ENCODE measurements at regions not wholly inside any gene's neighbourhood (a gene's known extent, or its start where the extent isn't known, plus 50 kb on each side); places are given as distances from the start of the nearest gene placed in this dataset.
"Not testable (repeated sequence)": the region's sequence is repeated elsewhere in the genome, so short reads cannot be mapped to it uniquely, and the experiment has no call there.

GRCh38 chr21:6521777-6522176, 3999.6 kb upstream of the TPTE start:
- H3K36me3 ChIP-seq (ENCODE audit: control insufficient read depth, insufficient read depth, low read length); H3K4me1 ChIP-seq (ENCODE audit: control insufficient read depth, insufficient read depth, low read length); H3K9me3 ChIP-seq (ENCODE audit: control insufficient read depth, low read length); H3K27me3 ChIP-seq (ENCODE audit: control insufficient read depth, insufficient read depth, low read length, poor library complexity, severe bottlenecking); H3K4me3 ChIP-seq (ENCODE audit: insufficient read depth, low read depth, low read length); H3K27ac ChIP-seq (ENCODE audit: insufficient read depth, low read depth, low read length, poor library complexity, severe bottlenecking): not testable (repeated sequence)
- WGBS, 2 experiments = no CpG with 5 or more reads among the region's 7 CpGs

- no CpG with 5 or more reads among the region's 10 CpGs for WGBS, 2 experiments
- not testable (repeated sequence) for H3K27me3 ChIP-seq (ENCODE audit: control insufficient read depth, insufficient read depth, low read length, poor library complexity, severe bottlenecking); H3K36me3 ChIP-seq (ENCODE audit: control insufficient read depth, insufficient read depth, low read length); H3K27ac ChIP-seq (ENCODE audit: insufficient read depth, low read depth, low read length, poor library complexity, severe bottlenecking); H3K4me3 ChIP-seq (ENCODE audit: insufficient read depth, low read depth, low read length); H3K4me1 ChIP-seq (ENCODE audit: control insufficient read depth, insufficient read depth, low read length); H3K9me3 ChIP-seq (ENCODE audit: control insufficient read depth, low read length)
Measured at GRCh38 chr21:6526213-6526612, 3995.2 kb upstream of the TPTE start.

- not testable (repeated sequence) for H3K4me1 ChIP-seq (ENCODE audit: control insufficient read depth, insufficient read depth, low read length); H3K27me3 ChIP-seq (ENCODE audit: control insufficient read depth, insufficient read depth, low read length, poor library complexity, severe bottlenecking); H3K27ac ChIP-seq (ENCODE audit: insufficient read depth, low read depth, low read length, poor library complexity, severe bottlenecking); H3K4me3 ChIP-seq (ENCODE audit: insufficient read depth, low read depth, low read length); H3K9me3 ChIP-seq (ENCODE audit: control insufficient read depth, low read length); H3K36me3 ChIP-seq (ENCODE audit: control insufficient read depth, insufficient read depth, low read length)
- WGBS, 2 experiments = no CpG with 5 or more reads among the region's 8 CpGs
Measured at GRCh38 chr21:6530655-6531054, 3990.7 kb upstream of the TPTE start.

GRCh38 chr21:6533261-6533660, 3988.1 kb upstream of the TPTE start:
- H3K4me3 ChIP-seq (ENCODE audit: insufficient read depth, low read depth, low read length); H3K27me3 ChIP-seq (ENCODE audit: control insufficient read depth, insufficient read depth, low read length, poor library complexity, severe bottlenecking); H3K36me3 ChIP-seq (ENCODE audit: control insufficient read depth, insufficient read depth, low read length); H3K27ac ChIP-seq (ENCODE audit: insufficient read depth, low read depth, low read length, poor library complexity, severe bottlenecking); H3K4me1 ChIP-seq (ENCODE audit: control insufficient read depth, insufficient read depth, low read length); H3K9me3 ChIP-seq (ENCODE audit: control insufficient read depth, low read length): not testable (repeated sequence)
- no CpG with 5 or more reads among the region's 25 CpGs for WGBS, 2 experiments

GRCh38 chr21:6538320-6538719, 3983.1 kb upstream of the TPTE start:
- not testable (repeated sequence) for H3K27ac ChIP-seq (ENCODE audit: insufficient read depth, low read depth, low read length, poor library complexity, severe bottlenecking); H3K4me3 ChIP-seq (ENCODE audit: insufficient read depth, low read depth, low read length); H3K27me3 ChIP-seq (ENCODE audit: control insufficient read depth, insufficient read depth, low read length, poor library complexity, severe bottlenecking); H3K4me1 ChIP-seq (ENCODE audit: control insufficient read depth, insufficient read depth, low read length); H3K9me3 ChIP-seq (ENCODE audit: control insufficient read depth, low read length); H3K36me3 ChIP-seq (ENCODE audit: control insufficient read depth, insufficient read depth, low read length)
- WGBS, 2 experiments = no CpG with 5 or more reads among the region's 12 CpGs

- H3K4me3 ChIP-seq (ENCODE audit: insufficient read depth, low read depth, low read length); H3K27me3 ChIP-seq (ENCODE audit: control insufficient read depth, insufficient read depth, low read length, poor library complexity, severe bottlenecking); H3K4me1 ChIP-seq (ENCODE audit: control insufficient read depth, insufficient read depth, low read length); H3K27ac ChIP-seq (ENCODE audit: insufficient read depth, low read depth, low read length, poor library complexity, severe bottlenecking); H3K36me3 ChIP-seq (ENCODE audit: control insufficient read depth, insufficient read depth, low read length); H3K9me3 ChIP-seq (ENCODE audit: control insufficient read depth, low read length): not testable (repeated sequence)
- WGBS, 2 experiments = no CpG with 5 or more reads among the region's 7 CpGs
Measured at GRCh38 chr21:6539688-6540087, 3981.7 kb upstream of the TPTE start.

GRCh38 chr21:6541036-6541435, 3980.3 kb upstream of the TPTE start:
- WGBS, 2 experiments = no CpG with 5 or more reads among the region's 11 CpGs
- H3K9me3 ChIP-seq (ENCODE audit: control insufficient read depth, low read length); H3K4me1 ChIP-seq (ENCODE audit: control insufficient read depth, insufficient read depth, low read length); H3K27me3 ChIP-seq (ENCODE audit: control insufficient read depth, insufficient read depth, low read length, poor library complexity, severe bottlenecking); H3K36me3 ChIP-seq (ENCODE audit: control insufficient read depth, insufficient read depth, low read length); H3K27ac ChIP-seq (ENCODE audit: insufficient read depth, low read depth, low read length, poor library complexity, severe bottlenecking); H3K4me3 ChIP-seq (ENCODE audit: insufficient read depth, low read depth, low read length): not testable (repeated sequence)

- no CpG with 5 or more reads among the region's 33 CpGs for WGBS, 2 experiments
- not testable (repeated sequence) for H3K27me3 ChIP-seq (ENCODE audit: control insufficient read depth, insufficient read depth, low read length, poor library complexity, severe bottlenecking); H3K4me1 ChIP-seq (ENCODE audit: control insufficient read depth, insufficient read depth, low read length); H3K27ac ChIP-seq (ENCODE audit: insufficient read depth, low read depth, low read length, poor library complexity, severe bottlenecking); H3K4me3 ChIP-seq (ENCODE audit: insufficient read depth, low read depth, low read length); H3K36me3 ChIP-seq (ENCODE audit: control insufficient read depth, insufficient read depth, low read length); H3K9me3 ChIP-seq (ENCODE audit: control insufficient read depth, low read length)
Measured at GRCh38 chr21:6545288-6545687, 3976.1 kb upstream of the TPTE start.

GRCh38 chr21:6551045-6551444, 3970.3 kb upstream of the TPTE start:
- H3K27me3 ChIP-seq (ENCODE audit: control insufficient read depth, insufficient read depth, low read length, poor library complexity, severe bottlenecking); H3K9me3 ChIP-seq (ENCODE audit: control insufficient read depth, low read length); H3K27ac ChIP-seq (ENCODE audit: insufficient read depth, low read depth, low read length, poor library complexity, severe bottlenecking); H3K36me3 ChIP-seq (ENCODE audit: control insufficient read depth, insufficient read depth, low read length); H3K4me1 ChIP-seq (ENCODE audit: control insufficient read depth, insufficient read depth, low read length); H3K4me3 ChIP-seq (ENCODE audit: insufficient read depth, low read depth, low read length): not testable (repeated sequence)
- WGBS, 2 experiments = no CpG with 5 or more reads among the region's 23 CpGs

- not testable (repeated sequence) for H3K4me1 ChIP-seq (ENCODE audit: control insufficient read depth, insufficient read depth, low read length); H3K27me3 ChIP-seq (ENCODE audit: control insufficient read depth, insufficient read depth, low read length, poor library complexity, severe bottlenecking); H3K4me3 ChIP-seq (ENCODE audit: insufficient read depth, low read depth, low read length); H3K9me3 ChIP-seq (ENCODE audit: control insufficient read depth, low read length); H3K36me3 ChIP-seq (ENCODE audit: control insufficient read depth, insufficient read depth, low read length); H3K27ac ChIP-seq (ENCODE audit: insufficient read depth, low read depth, low read length, poor library complexity, severe bottlenecking)
- no CpG with 5 or more reads among the region's 24 CpGs for WGBS, 2 experiments
Measured at GRCh38 chr21:6553505-6554376, 3967.6 kb upstream of the TPTE start.

GRCh38 chr21:6554377-6554864, 3967.0 kb upstream of the TPTE start:
- H3K9me3 ChIP-seq (ENCODE audit: control insufficient read depth, low read length); H3K27ac ChIP-seq (ENCODE audit: insufficient read depth, low read depth, low read length, poor library complexity, severe bottlenecking); H3K36me3 ChIP-seq (ENCODE audit: control insufficient read depth, insufficient read depth, low read length); H3K4me3 ChIP-seq (ENCODE audit: insufficient read depth, low read depth, low read length); H3K27me3 ChIP-seq (ENCODE audit: control insufficient read depth, insufficient read depth, low read length, poor library complexity, severe bottlenecking); H3K4me1 ChIP-seq (ENCODE audit: control insufficient read depth, insufficient read depth, low read length): not testable (repeated sequence)
- WGBS, 2 experiments = no CpG with 5 or more reads among the region's 9 CpGs
